ENCODE measurements at regions not wholly inside any gene's neighbourhood (a gene's known extent, or its start where the extent isn't known, plus 50 kb on each side); places are given as distances from the start of the nearest gene placed in this dataset.
A peak's percentile ranks its signal among the peaks of the same experiment; 100 is the strongest.

- Histone ChIP-seq H3K27me3 (no peaks in the 10 kb centered on the region), H3K4me3 (no peak overlapping the region), H3K4me1 (no peaks in the 10 kb centered on the region), H3K36me3 (no peaks in the 10 kb centered on the region), H3K27ac (no peak overlapping the region), H3K9me3 (no peaks in the 10 kb centered on the region)
- DNase-seq, result no peak
- intact Hi-C loops (cut with DNase I), result no loop called here
- 31 to 60% methylated on average over 1 of the region's 1 CpG for WGBS, 2 donors
- TF ChIP-seq, protein P1, sequence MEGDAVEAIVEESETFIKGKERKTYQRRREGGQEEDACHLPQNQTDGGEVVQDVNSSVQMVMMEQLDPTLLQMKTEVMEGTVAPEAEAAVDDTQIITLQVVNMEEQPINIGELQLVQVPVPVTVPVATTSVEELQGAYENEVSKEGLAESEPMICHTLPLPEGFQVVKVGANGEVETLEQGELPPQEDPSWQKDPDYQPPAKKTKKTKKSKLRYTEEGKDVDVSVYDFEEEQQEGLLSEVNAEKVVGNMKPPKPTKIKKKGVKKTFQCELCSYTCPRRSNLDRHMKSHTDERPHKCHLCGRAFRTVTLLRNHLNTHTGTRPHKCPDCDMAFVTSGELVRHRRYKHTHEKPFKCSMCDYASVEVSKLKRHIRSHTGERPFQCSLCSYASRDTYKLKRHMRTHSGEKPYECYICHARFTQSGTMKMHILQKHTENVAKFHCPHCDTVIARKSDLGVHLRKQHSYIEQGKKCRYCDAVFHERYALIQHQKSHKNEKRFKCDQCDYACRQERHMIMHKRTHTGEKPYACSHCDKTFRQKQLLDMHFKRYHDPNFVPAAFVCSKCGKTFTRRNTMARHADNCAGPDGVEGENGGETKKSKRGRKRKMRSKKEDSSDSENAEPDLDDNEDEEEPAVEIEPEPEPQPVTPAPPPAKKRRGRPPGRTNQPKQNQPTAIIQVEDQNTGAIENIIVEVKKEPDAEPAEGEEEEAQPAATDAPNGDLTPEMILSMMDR (IDR thresholded peaks at IDR 0.05), result peak in 1 of 4 experiments; percentile 27
- no peak for TF ChIP-seq POLR2A (IDR thresholded peaks at IDR 0.05)
Observed at GRCh38 chr1:81559662-81560350, 240.9 kb upstream of the ADGRL2 start.

DNA sequence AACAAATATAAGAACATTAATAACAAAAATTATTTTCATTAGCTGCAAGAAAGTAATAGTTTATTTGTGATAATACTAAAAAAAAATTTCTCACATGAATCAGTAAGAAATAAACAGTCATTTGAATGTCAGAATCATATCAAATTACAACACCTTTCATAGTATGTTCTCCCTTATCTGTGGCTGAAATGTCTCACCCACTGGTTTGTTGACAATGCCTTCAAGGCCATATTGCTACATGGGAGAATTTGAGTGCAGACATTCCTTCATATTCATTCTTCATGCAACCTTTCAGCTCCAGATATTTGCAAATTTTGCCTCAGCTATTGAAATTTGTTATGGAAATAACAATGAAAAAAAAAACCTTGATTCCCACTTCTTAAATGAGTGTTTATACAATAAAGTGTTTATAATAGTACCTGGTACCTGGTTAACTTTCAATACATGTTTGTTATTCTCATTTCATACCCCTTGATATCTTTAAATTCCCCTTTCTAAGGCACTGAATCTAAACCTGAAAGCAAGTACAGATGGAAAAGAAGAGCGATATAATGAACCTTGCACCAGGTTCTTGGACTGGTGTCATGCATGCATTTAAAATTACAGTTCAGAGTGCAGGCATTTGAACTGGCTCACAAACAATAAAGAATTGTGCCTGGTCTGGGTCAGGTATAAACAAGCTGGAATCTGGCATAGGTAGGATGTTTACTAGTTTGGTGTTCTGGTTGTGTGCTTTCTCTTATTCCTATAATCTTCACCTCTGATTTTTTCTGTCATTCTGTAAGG lies 242.2 kb upstream of the ADGRL2 start:
- Histone ChIP-seq H3K27ac (no peak overlapping the region), H3K4me1 (no peaks in the 10 kb centered on the region), H3K4me3 (no peak overlapping the region), H3K36me3 (no peaks in the 10 kb centered on the region), H3K9me3 (no peaks in the 10 kb centered on the region), H3K27me3 (no peaks in the 10 kb centered on the region)
- intact Hi-C loops (cut with DNase I), result no loop called here
- no peak for DNase-seq
- 31 to 88% methylated on average over 1 of the region's 1 CpG for WGBS, 2 donors
- TF ChIP-seq POLR2AphosphoS5 (IDR thresholded peaks at IDR 0.05), result no peak
- no peak for TF ChIP-seq POLR2A (IDR thresholded peaks at IDR 0.05)
- TF ChIP-seq, protein P1 (IDR thresholded peaks at IDR 0.05), result no peak
- TF ChIP-seq EP300 (IDR thresholded peaks at IDR 0.05), result no peak

- Histone ChIP-seq H3K4me3 (no peak overlapping the region), H3K36me3 (no peaks in the 10 kb centered on the region), H3K27me3 (no peaks in the 10 kb centered on the region), H3K27ac (no peak overlapping the region), H3K4me1 (peaks cover 0 to 3% (median 0%) of the 10 kb centered on the region in 4 donors), H3K9me3 (no peaks in the 10 kb centered on the region)
- no peak for DNase-seq
- WGBS, 2 donors, result 95 to 96% methylated on average over 11 of the region's 11 CpGs
- intact Hi-C loops (cut with DNase I), result no loop called here
- TF ChIP-seq POLR2AphosphoS5 (IDR thresholded peaks at IDR 0.05) (no peak), POLR2A (IDR thresholded peaks at IDR 0.05) (no peak), EP300 (IDR thresholded peaks at IDR 0.05) (no peak)
- TF ChIP-seq, protein P1 (IDR thresholded peaks at IDR 0.05), result no peak
Observed at GRCh38 chr1:81556968-81557367, 243.8 kb upstream of the ADGRL2 start.

DNA sequence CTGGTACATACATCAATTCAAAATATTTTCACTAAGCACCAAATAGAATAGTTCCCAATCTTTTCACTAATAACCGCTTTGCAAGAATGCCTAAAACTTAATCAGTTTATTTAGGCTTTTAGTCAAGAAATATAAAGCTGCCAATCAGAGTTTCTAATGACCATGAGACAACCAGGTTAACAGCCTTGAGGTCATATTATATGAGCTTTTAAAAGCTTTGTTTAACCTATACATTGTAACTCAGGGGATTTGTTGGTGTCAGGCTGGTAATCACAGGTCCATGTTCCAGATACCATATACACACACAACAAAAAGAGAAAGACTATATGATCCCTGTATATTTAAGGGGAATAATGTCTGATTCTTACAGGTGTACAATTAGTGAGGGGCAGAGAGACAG lies 246.2 kb upstream of the ADGRL2 start:
- intact Hi-C loops (cut with DNase I), result no loop called here
- DNase-seq, result no peak
- WGBS, 2 donors, result 0 to 98% methylated on average over 1 of the region's 1 CpG

More for the DNA sequence above, 246.2 kb upstream of the ADGRL2 start:
- no peak overlapping the region for H3K4me3 ChIP-seq
- peaks cover 0 to 6% (median 0%) of the 10 kb centered on the region in 4 donors for H3K4me1 ChIP-seq
- H3K27me3 ChIP-seq, result no peaks in the 10 kb centered on the region
- no peaks in the 10 kb centered on the region for H3K36me3 ChIP-seq
- H3K27ac ChIP-seq, result no peak overlapping the region
- H3K9me3 ChIP-seq, result no peaks in the 10 kb centered on the region
- TF ChIP-seq EP300 (IDR thresholded peaks at IDR 0.05) (no peak), POLR2AphosphoS5 (IDR thresholded peaks at IDR 0.05) (no peak), POLR2A (IDR thresholded peaks at IDR 0.05) (no peak)
- TF ChIP-seq, protein P1 (IDR thresholded peaks at IDR 0.05), result no peak

Data from sigmoid colon (tissue), 6 donors.